ENCODE measurements at regions not wholly inside any gene's neighbourhood (a gene's known extent, or its start where the extent isn't known, plus 50 kb on each side); places are given as distances from the start of the nearest gene placed in this dataset.
"Not testable (repeated sequence)": the region's sequence is repeated elsewhere in the genome, so short reads cannot be mapped to it uniquely, and the experiment has no call there.

- no peak for ATAC-seq
Measured at GRCh38 chr2:225793736-225794550, 394.4 kb downstream of the NYAP2 start.

DNA sequence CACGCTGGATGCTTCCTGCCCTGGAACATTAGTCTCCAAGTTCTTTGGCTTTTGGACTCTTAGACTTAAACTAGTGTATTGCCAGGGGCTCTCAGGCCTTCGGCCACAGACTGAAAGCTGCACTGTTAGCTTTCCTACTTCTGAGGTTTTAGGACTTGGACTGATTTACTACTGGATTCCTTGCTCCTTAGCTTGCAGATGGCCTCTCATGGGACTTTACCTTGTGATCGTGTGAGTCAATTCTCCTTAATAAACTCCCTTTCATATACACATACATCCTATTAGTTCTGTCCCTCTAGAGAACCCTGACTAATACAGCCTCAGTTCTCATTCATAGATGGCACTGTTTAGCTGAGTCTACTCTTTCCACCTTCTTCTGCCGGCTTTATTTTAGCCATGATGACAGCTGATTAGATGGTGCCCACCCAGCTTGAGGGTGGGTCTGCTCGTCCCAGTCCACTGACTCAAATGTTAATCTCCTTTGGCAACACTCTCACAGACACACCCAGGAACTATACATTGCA, 389.1 kb downstream of the NYAP2 start:
- no peak for ATAC-seq

GRCh38 chr2:225787497-225787896, 388.0 kb downstream of the NYAP2 start:
- ATAC-seq, result no peak

DNA sequence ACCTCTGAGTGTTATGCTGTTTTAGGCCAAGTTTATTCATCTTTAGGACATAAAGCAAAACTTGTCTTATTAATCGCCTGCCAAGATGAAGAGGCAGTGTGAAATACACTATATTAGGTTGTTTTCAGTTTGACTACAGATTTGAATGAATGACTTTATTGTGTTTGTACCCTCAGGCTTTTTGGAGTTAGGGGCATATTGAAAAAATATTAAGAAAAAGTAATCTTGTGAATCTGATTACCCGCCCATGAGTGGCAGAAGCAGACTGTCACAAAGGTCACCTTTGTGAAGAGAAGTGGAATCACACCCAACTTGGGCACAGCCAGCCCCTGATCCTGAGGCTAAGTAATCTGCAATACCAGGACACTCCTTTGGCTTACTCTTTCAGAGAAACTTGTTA, 382.5 kb downstream of the NYAP2 start:
- ATAC-seq, result no peak

- no peak for ATAC-seq
Measured at GRCh38 chr2:225781145-225781544, 381.6 kb downstream of the NYAP2 start.

- ATAC-seq, result no peak
Measured at GRCh38 chr2:225779829-225780228, 380.3 kb downstream of the NYAP2 start.

DNA sequence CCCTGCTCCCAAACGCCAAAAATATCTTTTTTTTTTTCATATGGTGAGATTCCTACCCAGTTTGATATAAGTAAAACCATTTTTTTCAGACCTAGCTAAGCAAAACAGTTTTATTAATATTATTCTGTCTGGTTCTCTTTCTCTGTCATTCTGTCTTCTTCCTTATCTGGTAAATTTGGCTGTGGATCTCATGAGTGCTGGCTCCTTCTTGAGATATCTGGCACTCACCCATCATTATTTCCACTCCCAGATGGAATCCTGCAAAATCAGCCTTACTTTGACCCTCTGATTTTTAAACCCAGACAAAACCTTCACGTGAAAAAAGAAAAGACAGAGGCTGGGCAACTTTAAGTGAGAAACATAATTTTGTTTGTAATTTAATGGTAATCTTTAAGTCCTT, 373.6 kb downstream of the NYAP2 start:
- no peak for ATAC-seq

DNA sequence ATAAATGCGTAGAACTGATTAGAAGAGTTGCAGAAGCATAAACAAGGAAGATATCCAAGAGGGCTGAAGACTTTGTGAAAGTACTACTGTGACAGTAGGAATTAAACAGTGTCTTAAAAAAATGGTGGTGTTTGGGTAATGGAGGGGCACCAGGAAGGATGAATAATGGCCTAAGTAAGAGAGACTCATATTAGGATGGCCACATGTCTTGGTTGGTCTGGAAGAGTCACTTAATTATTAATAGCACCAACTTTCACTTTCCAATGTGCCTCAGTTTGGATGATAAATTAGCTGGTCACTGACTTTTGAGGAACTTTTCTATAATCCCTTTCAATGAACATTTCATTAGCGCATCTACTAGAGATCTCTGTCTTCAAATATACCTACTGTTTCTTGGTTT, 372.2 kb downstream of the NYAP2 start:
- no peak for ATAC-seq

- no peak for ATAC-seq
Measured at GRCh38 chr2:225768741-225769140, 369.2 kb downstream of the NYAP2 start.

GRCh38 chr2:225766431-225766830, 366.9 kb downstream of the NYAP2 start:
- no peak for ATAC-seq

DNA sequence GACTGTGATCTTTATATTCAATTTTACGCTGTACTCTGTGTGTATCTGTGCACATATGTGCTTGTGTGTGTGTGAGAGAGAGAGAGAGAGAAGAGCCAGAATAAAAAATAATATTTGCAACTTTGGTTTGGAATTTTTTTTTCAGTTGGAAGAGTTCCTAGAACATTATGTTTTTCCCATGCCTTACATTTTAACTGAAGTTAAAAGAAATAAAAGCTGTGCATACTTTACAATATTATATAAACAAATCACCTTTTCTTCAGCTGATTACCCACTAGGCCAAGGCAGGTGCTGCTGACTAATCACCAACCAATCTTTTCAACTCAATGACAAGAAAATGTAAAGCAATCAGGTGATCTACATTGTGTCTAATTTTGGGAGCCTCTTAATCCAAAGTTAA, 366.3 kb downstream of the NYAP2 start:
- ATAC-seq, result no peak

DNA sequence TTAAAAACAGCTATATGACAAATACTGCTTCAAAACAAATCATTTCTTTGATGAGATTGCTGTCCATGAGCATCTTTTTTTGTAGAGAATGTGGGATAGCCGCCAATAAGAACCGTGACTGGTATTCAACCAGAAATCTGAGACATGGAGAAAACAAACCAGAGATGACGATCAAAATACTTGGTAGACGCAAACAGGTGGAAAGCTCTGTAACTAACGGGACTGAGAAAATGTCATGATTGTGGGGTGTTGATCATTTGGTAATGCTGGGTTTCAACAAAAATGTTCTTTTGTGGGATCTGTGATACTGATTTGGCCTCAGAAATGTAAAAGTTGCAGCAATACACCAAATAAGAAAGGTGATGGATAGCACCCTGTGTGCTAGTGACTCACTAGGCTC, 364.8 kb downstream of the NYAP2 start:
- ATAC-seq, result no peak

GRCh38 chr2:225763711-225764110, 364.2 kb downstream of the NYAP2 start:
- no peak for ATAC-seq

DNA sequence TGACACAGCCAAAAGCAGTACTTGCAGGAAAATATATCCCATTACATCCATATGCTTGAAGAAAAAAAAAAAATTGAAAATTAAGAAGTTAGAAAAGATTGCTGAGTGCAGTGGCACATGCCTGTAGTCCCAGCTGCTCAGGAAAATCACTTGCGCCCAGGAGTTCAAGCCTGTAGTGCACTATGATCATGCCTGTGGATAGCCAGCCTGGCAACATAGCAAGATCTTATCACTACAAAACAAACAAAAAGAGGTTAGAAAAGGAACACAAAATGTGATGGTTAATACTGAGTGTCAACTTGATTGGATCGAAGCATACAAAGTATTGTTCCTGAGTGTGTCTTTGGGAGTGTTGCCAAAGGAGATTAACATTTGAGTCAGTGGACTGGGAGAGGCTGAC, 361.9 kb downstream of the NYAP2 start:
- ATAC-seq, result no peak

DNA sequence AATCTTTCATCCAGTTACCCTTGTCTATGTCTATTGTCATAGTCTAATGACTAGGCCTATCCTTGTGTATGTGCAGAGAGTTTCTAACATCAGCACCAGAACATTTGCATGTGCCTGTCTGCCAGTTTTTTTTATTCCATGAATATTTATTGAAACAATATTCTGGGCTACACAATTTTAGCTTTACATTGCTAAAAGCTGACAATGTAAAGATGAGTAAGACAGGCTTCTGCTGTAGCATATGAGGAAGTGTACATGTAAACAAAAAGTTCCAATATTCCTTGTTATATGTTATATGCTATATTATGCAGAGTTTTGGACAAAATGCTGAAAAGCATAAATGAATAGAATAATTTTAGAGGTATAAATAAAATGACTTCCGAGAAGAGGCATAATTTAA, 357.7 kb downstream of the NYAP2 start:
- ATAC-seq, result no peak

DNA sequence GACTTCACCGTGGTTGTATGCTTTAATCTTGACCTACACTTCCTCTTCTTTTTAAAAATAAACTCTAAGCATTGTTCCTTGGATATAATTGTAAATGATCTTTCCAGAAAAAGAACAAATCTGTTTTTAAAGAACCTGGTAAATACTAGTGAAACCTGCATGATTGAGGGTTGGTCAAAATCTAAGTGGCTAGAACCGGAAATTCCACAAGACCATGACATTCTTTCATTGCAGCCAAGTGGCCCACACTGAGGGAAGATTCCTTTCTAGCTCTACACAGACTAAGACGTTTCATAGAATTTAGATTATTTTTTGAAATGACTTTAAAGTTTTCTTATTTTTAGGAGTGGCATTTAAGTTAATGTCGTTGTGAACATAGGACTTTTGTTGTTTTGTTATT, 356.7 kb downstream of the NYAP2 start:
- no peak for ATAC-seq

DNA sequence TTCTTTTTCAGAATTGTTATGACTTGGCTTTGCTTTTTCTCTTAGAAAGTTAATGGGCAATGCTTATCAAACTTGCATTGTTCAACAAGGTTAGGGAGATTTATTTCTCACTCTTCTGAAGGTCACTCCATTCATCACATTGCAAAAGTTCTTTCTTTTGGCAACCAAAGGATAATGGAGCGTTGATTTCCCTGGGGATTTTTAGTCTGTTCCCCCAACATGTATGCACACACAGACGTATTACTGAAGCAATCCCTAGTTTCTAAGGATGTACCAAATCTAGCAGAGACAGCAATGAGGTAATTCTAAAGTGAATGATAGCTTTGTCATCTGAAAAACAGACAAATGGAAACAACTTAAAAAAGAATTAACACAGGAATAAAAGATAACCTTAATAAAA, 349.1 kb downstream of the NYAP2 start:
- no peak for ATAC-seq

DNA sequence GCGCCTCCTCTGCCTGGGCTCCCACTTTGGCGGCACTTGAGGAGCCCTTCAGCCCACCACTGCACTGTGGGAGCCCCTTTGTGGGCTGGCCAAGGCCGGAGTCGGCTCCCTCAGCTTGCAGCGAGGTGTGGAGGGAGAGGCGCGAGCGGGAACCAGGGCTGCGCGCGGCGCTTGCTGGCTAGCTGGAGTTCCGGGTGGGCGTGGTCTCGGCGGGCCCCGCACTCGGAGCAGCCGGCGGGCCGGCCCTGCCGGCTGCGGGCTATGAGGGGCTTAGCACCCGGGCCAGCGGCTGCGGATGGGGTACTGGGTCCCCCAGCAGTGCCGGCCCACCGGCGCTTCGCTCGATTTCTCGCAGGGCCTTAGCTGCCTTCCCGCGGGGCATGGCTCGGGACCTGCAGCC, 344.5 kb downstream of the NYAP2 start:
- ATAC-seq, result not testable (repeated sequence)

DNA sequence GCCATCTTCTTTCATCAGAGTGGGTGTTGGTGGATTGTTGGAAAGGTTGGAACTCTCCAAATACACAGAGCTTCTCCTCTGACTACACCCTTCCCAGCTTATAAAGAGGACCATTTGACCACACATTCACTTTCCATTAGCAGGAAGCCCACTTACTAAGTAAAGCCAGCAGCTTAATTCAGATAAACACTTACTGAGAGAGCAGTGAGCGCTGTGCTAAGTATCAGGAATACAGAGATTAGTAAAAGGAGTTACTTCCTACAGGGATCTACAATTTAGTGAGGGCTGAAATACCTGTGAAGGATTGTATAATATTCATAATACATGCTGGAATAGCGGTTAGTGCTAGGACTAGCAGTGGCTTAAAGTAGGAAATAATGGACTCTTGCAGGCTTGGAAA, 343.0 kb downstream of the NYAP2 start:
- ATAC-seq, result no peak

GRCh38 chr2:225740086-225740485, 340.6 kb downstream of the NYAP2 start:
- ATAC-seq, result no peak

DNA sequence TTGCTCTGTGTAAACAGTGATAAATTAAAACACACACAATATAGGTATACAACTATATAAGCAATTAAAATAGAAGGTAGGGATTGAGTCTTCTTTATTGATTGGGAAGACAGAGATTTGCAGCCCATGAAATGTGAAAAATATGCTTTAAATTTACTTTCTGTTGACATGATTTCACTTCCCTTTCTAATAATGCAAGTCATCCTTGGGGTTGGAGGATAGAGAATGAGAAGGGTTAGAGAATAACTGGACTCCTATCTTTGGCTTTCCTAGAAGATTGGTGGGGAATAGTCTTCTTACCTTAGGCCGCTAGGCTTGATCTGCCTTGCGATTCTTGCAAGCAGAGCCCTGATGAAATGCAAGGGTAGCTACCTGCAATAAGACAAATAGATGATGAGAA, 339.8 kb downstream of the NYAP2 start:
- ATAC-seq, result no peak

DNA sequence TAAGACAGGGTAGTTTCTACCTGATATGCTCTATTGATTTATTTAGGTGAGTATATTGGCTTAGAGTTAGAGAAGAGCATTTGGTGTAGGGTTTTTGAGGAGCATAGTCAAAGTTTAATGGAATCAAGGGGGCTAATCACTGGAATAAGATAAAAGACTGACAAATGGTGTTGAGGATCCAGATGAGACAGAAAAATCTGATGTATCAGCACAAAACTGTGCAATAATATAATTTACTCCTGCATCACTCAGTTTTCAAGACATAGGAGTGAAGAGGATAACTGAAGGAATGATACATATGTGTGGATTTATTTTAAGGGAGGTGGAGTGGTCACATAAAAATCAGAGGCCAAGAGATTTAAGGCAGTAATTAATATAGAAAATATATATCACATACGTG, 339.2 kb downstream of the NYAP2 start:
- no peak for ATAC-seq

- peak; percentile 42 for ATAC-seq
Measured at GRCh38 chr2:225737556-225737955, 338.0 kb downstream of the NYAP2 start.

- no peak for ATAC-seq
Measured at GRCh38 chr2:225735844-225736243, 336.3 kb downstream of the NYAP2 start.

DNA sequence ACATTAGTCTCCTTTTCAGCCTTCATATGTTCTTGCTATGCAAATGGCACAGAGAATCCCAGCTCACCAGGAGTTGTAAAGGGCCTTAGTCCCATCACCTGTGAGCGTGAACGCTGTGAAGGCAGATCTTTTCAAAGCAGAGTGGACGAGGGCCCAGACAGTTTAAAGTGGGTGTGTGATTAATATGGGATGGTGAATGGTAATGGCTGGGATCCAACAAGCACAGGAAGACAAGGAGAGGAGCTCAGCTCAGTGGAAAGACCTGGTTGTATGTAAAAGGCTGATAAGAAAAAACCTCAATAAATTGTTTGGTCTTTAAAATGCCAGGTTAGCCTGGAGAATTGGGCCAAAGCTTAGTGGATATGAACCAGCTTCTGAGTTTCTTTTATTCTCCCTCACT, 326.2 kb downstream of the NYAP2 start:
- no peak for ATAC-seq

Data from esophagus mucosa (tissue), 1 donor.